Gastrocnemius medialis (tissue), 4 donors: ENCODE measurements at regions not wholly inside any gene's neighbourhood (a gene's known extent, or its start where the extent isn't known, plus 50 kb on each side); places are given as distances from the start of the nearest gene placed in this dataset.

Experiments used
- POLR2A ChIP-seq, 2 donors: fragments of 450-650 bp; IDR thresholded peaks; one replicate each; pipeline ENCODE4 v1.6.1; 2017; ENCODE audit warnings: antibody characterized with exemption in 2 of 2, mild to moderate bottlenecking in 2 of 2, moderate library complexity in 2 of 2
- TF ChIP-seq, protein P1 (sequence below), 5 experiments: fragments of 450-650 bp in 3 of 5; fragments of 200-600 bp in 2 of 5; sonication (generic) in 2 of 5; IDR thresholded peaks in 4 of 5; conservative IDR thresholded peaks in 1 of 5; 1 replicate in 4 of 5; 2 replicates in 1 of 5; pipeline ENCODE4 v1.5.1; 2016 to 2019; ENCODE audit warnings: antibody characterized with exemption in 5 of 5, mild to moderate bottlenecking in 3 of 5, moderate library complexity in 3 of 5

DNA sequence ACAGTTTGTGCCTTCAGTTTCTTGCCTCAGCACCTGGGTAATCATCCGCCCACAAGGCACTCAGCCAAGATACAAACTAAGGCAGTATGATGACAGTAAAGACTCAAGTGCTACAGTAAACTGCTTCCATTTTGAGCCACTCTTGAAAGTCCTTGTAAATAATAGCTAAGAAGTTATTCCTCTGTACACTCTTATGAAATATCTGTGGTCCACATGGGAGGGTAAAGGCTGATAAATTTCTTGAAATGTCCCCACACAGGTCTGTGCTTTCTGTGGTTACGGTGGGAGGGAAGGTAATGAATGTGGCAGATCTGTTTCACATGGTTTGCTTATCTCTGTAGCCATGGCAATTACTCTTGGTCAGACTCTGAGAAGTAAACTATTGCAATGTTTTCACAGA, 551.0 kb upstream of the ZWINT start:
- TF ChIP-seq, protein P1, sequence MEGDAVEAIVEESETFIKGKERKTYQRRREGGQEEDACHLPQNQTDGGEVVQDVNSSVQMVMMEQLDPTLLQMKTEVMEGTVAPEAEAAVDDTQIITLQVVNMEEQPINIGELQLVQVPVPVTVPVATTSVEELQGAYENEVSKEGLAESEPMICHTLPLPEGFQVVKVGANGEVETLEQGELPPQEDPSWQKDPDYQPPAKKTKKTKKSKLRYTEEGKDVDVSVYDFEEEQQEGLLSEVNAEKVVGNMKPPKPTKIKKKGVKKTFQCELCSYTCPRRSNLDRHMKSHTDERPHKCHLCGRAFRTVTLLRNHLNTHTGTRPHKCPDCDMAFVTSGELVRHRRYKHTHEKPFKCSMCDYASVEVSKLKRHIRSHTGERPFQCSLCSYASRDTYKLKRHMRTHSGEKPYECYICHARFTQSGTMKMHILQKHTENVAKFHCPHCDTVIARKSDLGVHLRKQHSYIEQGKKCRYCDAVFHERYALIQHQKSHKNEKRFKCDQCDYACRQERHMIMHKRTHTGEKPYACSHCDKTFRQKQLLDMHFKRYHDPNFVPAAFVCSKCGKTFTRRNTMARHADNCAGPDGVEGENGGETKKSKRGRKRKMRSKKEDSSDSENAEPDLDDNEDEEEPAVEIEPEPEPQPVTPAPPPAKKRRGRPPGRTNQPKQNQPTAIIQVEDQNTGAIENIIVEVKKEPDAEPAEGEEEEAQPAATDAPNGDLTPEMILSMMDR (IDR thresholded peaks at IDR 0.05 in 4 of 5, conservative IDR thresholded peaks at IDR 0.05 in 1 of 5) = no peak
- no peak for TF ChIP-seq POLR2A (IDR thresholded peaks at IDR 0.05)
